Fibroblast of the aortic adventitia (primary cell): ENCODE measurements at regions not wholly inside any gene's neighbourhood (a gene's known extent, or its start where the extent isn't known, plus 50 kb on each side); places are given as distances from the start of the nearest gene placed in this dataset.
"Not testable (repeated sequence)": the region's sequence is repeated elsewhere in the genome, so short reads cannot be mapped to it uniquely, and the experiment has no call there.

Experiments used
- DNase-seq: peaks from one replicate; pipeline ENCODE4 v3.0.0-alpha.2; 2010; ENCODE audit warnings: low read depth
- H3K4me3 ChIP-seq: 2 replicates; pipeline ENCODE4 v1.5.1; 2011; ENCODE audit warnings: low read depth, mild to moderate bottlenecking, control low read depth, low read length, moderate library complexity
- TF ChIP-seq, protein P1 (sequence below): IDR thresholded peaks from 2 replicates; pipeline ENCODE4 v1.5.1; 2011; ENCODE audit warnings: mild to moderate bottlenecking, low read length, control low read depth, inconsistent platforms; ENCODE audit not compliant: insufficient read depth

DNA sequence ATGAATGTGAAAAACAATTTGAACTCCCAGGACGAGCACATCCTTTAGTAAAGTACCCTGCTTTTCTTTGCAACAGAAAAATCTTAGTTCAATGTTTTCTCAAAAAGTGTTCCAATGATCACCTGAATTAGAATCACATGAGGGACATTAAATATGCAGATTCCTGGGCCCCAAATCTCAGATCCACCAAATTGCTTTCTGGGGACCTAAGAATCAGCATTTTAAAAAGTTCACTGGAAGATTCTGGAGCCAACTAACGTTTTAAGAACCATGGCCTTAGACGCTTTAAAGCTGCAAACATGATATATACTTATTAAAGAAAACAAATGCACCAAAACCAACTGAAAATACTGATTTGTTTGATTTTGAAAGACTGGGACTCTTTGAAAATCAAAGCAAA, 143.4 kb upstream of the TMEM168 start:
- TF ChIP-seq, protein P1, sequence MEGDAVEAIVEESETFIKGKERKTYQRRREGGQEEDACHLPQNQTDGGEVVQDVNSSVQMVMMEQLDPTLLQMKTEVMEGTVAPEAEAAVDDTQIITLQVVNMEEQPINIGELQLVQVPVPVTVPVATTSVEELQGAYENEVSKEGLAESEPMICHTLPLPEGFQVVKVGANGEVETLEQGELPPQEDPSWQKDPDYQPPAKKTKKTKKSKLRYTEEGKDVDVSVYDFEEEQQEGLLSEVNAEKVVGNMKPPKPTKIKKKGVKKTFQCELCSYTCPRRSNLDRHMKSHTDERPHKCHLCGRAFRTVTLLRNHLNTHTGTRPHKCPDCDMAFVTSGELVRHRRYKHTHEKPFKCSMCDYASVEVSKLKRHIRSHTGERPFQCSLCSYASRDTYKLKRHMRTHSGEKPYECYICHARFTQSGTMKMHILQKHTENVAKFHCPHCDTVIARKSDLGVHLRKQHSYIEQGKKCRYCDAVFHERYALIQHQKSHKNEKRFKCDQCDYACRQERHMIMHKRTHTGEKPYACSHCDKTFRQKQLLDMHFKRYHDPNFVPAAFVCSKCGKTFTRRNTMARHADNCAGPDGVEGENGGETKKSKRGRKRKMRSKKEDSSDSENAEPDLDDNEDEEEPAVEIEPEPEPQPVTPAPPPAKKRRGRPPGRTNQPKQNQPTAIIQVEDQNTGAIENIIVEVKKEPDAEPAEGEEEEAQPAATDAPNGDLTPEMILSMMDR, result no peak
- H3K4me3 ChIP-seq, result no peak overlapping the region
- no peak for DNase-seq

DNA sequence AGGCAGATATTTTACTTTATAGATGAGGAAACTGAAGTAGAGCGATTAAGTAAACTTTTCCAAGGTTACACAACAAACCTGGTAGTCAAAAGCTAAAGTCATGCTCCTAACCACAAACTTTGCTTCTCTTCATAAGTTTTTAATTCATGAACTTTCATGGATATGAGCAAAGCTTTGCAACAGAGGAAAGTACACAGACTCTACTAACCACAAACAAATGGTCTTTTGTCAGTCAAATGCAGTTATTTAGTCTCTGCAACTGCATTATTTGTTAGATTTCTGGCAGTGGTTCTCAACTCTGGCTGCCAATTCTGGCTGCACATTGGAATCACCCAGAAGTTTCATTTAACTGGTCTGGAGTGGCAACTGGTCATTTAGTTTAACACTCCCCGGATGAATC, 140.6 kb upstream of the TMEM168 start:
- TF ChIP-seq, protein P1, result no peak
- no peak overlapping the region for H3K4me3 ChIP-seq
- DNase-seq, result peak; percentile 69

DNA sequence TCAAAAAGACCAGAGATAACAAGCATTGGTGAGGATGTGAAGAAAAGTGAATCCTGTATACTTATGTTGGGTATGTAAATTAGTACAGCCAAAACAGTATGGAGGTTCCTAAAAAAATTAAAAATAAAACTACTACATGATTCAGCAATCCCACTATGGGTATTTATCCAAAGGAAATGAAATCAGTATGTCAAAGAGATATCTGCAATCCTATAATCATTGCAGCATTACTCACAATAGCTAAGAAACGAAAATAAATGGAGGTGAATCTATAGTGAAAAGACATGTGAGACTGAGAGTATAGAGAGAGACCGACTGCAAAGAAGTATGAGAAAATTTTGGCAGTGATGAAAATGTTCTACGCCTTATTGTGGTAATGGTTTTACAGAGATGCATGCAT, 139.2 kb upstream of the TMEM168 start:
- DNase-seq, result peak; percentile 44
- TF ChIP-seq, protein P1, result no peak
- H3K4me3 ChIP-seq, result no peak overlapping the region

DNA sequence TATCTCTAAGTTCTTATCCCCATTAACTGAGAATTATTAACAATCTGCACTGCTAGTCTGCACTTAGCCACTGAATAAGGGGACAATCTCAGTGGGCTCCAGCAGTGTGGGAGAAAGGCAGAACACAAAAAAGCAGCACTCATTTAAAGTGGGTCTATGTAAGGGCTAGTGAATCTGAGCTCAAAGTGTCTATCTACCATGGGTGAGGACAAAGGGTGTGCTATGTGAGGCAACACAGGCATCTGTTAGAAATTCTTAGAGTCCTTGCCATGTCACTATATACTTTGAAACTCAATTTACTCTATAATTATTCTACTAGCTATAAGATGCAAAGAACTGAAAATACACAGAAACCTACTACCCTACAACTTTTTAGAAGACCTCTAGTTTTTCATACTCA, 135.8 kb upstream of the TMEM168 start:
- DNase-seq, result no peak
- H3K4me3 ChIP-seq, result no peak overlapping the region
- TF ChIP-seq, protein P1, result no peak

DNA sequence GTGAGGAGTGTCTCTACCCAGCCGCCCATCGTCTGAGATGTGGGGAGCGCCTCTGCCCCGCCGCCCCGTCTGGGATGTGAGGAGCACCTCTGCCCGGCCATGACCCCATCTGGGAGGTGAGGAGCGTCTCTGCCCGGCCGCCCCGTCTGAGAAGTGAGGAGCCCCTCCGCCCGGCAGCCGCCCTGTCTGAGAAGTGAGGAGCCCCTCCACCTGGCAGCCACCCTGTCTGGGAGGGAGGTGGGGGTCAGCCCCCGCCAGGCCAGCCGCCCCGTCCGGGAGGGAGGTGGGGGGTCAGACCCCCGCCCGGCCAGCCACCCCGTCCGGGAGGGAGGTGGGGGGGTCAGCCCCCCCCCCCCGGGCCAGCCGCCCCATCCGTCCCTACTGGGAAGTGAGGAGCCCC, 132.4 kb upstream of the TMEM168 start:
- H3K4me3 ChIP-seq, DNase-seq: not testable (repeated sequence)

DNA sequence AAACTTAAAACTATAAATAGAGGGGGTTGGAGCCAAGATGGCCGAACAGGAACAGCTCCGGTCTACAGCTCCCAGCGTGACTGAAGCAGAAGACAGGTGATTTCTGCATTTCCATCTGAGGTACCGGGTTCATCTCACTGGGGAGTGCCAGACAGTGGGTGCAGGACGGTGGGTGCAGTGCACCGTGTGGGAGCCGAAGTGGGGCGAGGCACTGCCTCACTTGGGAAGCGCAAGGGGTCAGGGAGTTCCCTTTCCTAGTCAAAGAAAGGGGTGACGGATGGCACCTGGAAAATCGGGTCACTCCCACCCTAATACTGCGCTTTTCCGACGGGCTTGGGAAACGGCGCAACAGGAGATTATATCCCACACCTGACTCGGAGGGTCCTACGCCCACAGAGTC, 126.2 kb upstream of the TMEM168 start:
- DNase-seq, H3K4me3 ChIP-seq: not testable (repeated sequence)

DNA sequence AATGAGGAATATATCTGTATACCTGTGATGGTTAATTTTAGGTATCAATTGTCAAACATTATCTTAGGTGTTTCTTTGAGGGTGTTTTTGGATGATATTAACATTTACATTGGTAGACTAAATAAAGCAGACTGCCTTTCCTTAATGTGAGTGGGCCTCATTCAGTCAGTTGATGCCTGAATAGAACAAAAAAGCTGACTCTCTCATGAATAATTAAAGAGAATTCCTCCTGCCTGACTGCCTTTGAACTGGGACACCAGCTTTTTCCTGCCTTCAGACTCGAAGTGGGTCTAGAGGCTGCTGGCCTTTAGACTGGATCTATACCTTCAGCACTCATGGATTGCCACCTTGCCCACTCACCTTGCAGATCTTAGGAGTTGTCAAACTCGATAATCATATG, 117.9 kb upstream of the TMEM168 start:
- no peak for DNase-seq
- TF ChIP-seq, protein P1, result no peak
- H3K4me3 ChIP-seq, result no peak overlapping the region

DNA sequence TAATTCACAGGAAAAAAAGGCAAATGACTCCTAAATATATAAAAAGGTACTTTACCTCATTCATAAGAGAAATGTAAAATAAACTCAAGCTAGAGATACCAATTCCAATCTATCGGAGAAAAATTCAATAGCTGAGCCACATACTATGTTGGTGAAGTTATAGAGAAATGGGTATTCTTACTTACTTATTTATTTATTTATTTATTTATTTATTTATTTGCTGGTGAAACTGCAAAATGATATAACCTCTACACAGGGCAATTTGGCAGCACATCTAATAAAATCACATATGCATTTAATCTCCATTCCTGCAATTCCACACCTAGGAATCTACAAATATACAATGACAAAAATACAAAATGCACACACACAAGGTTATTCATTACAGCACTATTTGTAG, 117.5 kb upstream of the TMEM168 start:
- TF ChIP-seq, protein P1, result no peak

More for the DNA sequence above, 117.5 kb upstream of the TMEM168 start:
- no peak for DNase-seq
- H3K4me3 ChIP-seq, result no peak overlapping the region
